ENCODE measurements at regions not wholly inside any gene's neighbourhood (a gene's known extent, or its start where the extent isn't known, plus 50 kb on each side); places are given as distances from the start of the nearest gene placed in this dataset.

- Mint-ChIP-seq H3K27ac (no peak overlapping the region), H3K9me3 (no peaks in the 10 kb centered on the region), H3K36me3 (no peaks in the 10 kb centered on the region), H3K27me3 (no peaks in the 10 kb centered on the region), H3K4me3 (no peak overlapping the region), H3K4me1 (peaks cover 27% of the 10 kb centered on the region)
- no peak for DNase-seq
- CTCF ChIA-PET, result no interaction called here
Observed at GRCh38 chr13:39893808-39894207, 238.3 kb downstream of the COG6 start.

DNA sequence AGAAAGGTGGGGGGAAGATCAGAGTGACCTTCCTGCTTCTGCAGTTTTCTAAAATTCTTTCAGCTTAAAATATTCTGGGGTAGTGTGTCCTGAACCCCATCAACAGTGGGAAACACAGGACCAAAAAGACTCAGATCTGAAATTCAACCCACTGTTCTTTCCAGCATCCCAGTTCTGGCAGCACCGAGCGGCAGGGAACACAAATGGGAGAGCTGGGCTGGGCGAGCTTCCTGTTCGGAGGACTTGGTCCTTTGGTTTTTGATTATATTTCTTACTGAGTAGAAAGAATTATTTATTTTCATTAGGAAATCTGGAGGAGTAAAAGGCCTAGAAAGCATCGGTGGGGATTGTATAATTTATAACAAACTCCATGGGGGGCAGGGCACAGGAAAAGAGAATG lies 239.1 kb downstream of the COG6 start:
- DNase-seq, result no peak
- Mint-ChIP-seq H3K36me3 (no peaks in the 10 kb centered on the region), H3K27me3 (no peaks in the 10 kb centered on the region), H3K4me3 (no peak overlapping the region), H3K4me1 (peaks cover 27% of the 10 kb centered on the region), H3K27ac (no peak overlapping the region), H3K9me3 (no peaks in the 10 kb centered on the region)
- CTCF ChIA-PET, result interaction anchor here (1.1 kb wide), 1 partner anchor 16 kb away, joined by 3 read pairs; no protein-coding TSS in a partner anchor

DNA sequence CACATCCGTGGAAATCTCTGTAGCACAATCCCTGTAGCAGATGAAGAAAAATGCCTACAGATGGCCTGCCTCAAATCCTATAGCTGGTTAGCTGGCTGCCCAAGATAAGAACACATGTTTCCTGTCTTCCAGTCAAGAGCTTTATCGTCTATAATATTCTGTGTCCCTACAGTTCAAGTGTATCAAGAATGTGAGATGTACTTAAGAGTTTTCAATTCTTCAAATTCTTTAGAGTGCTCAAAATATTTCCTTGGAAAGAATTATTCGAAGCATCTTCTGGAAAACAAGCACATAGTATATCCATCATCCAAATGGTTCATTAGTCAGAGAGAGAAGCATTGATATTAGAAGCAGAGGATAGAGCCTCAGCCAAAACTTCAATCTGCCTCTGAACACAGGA lies 239.8 kb downstream of the COG6 start:
- Mint-ChIP-seq H3K27ac (no peak overlapping the region), H3K4me1 (peaks cover 27% of the 10 kb centered on the region), H3K36me3 (no peaks in the 10 kb centered on the region)

GRCh38 chr13:39897636-39898035 lies 242.2 kb downstream of the COG6 start:
- H3K27me3 Mint-ChIP-seq, result peaks cover 5% of the 10 kb centered on the region
- DNase-seq, result no peak
- CTCF ChIA-PET, result no interaction called here

More for the DNA sequence above, 239.8 kb downstream of the COG6 start:
- no peak for DNase-seq
- Mint-ChIP-seq H3K9me3 (no peaks in the 10 kb centered on the region), H3K27me3 (no peaks in the 10 kb centered on the region), H3K4me3 (no peak overlapping the region)
- CTCF ChIA-PET, result interaction anchor here (1.1 kb wide), 1 partner anchor 16 kb away, joined by 3 read pairs; no protein-coding TSS in a partner anchor

GRCh38 chr13:39900106-39900750 lies 244.8 kb downstream of the COG6 start:
- CTCF ChIA-PET, result interaction anchor here (0.6 kb wide), 1 partner anchor 878 kb away, joined by 3 read pairs; no protein-coding TSS in a partner anchor
- no peaks in the 10 kb centered on the region for H3K36me3 Mint-ChIP-seq
- H3K9me3 Mint-ChIP-seq, result no peaks in the 10 kb centered on the region
- H3K4me3 Mint-ChIP-seq, result no peak overlapping the region
- DNase-seq, result no peak
- no peak overlapping the region for H3K27ac Mint-ChIP-seq
- H3K4me1 Mint-ChIP-seq, result no peaks in the 10 kb centered on the region
- peaks cover 5% of the 10 kb centered on the region for H3K27me3 Mint-ChIP-seq

More at GRCh38 chr13:39897636-39898035, 242.2 kb downstream of the COG6 start:
- no peak overlapping the region for H3K27ac Mint-ChIP-seq
- H3K4me3 Mint-ChIP-seq, result no peak overlapping the region
- H3K4me1 Mint-ChIP-seq, result peaks cover 12% of the 10 kb centered on the region
- no peaks in the 10 kb centered on the region for H3K36me3 Mint-ChIP-seq
- H3K9me3 Mint-ChIP-seq, result no peaks in the 10 kb centered on the region

- CTCF ChIA-PET, result no interaction called here
- Mint-ChIP-seq H3K36me3 (no peaks in the 10 kb centered on the region), H3K4me3 (no peak overlapping the region), H3K4me1 (no peaks in the 10 kb centered on the region), H3K9me3 (no peaks in the 10 kb centered on the region), H3K27me3 (peaks cover 8% of the 10 kb centered on the region), H3K27ac (no peak overlapping the region)
- no peak for DNase-seq
Observed at GRCh38 chr13:39904959-39905358, 249.5 kb downstream of the COG6 start.

DNA sequence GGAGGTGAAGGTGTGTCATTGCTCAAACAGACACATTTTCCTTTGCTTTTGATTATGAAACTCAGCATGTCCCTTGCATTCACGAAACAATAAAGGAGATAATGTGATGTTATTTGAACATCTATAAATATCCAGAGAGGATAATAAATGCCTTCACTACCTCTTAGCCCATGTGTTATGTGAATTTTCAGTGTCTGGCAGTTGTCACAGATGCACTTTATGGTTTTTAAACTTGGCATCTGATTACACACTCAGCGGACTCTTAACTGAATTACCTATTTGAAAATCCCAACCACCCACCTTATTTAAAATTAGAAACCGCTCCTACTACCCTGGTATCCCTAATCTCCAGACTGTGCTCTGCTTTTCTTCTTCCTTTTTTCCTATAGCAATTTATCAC lies 254.2 kb downstream of the COG6 start:
- Mint-ChIP-seq H3K27me3 (peaks cover 13% of the 10 kb centered on the region), H3K27ac (no peak overlapping the region), H3K4me1 (no peaks in the 10 kb centered on the region), H3K36me3 (no peaks in the 10 kb centered on the region), H3K9me3 (no peaks in the 10 kb centered on the region), H3K4me3 (no peak overlapping the region)
- DNase-seq, result no peak
- CTCF ChIA-PET, result no interaction called here

DNA sequence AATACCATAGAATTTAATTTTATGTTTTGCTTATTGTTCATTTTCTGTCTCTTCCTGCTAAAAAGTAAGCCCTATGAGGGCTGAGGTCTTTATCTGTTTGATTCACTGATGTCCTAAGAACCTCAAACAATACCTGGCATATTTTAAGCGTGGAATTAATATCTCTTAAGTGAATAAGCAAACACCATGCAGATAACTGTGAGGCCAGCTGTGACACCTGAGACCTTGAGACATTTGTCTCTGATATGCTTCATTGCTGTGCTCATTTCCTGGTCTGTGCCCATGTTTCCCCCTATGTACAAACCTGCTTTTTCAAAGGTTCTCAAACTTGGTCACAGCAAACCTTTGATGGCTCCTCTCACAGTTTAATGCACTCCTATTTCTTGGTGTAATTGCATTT lies 254.6 kb downstream of the COG6 start:
- Mint-ChIP-seq H3K4me1 (no peaks in the 10 kb centered on the region), H3K9me3 (no peaks in the 10 kb centered on the region), H3K27me3 (peaks cover 13% of the 10 kb centered on the region), H3K4me3 (no peak overlapping the region), H3K36me3 (no peaks in the 10 kb centered on the region), H3K27ac (no peak overlapping the region)
- DNase-seq, result no peak
- CTCF ChIA-PET, result no interaction called here

GRCh38 chr13:39910833-39911232 lies 255.4 kb downstream of the COG6 start:
- Mint-ChIP-seq H3K4me3 (no peak overlapping the region), H3K36me3 (no peaks in the 10 kb centered on the region), H3K27me3 (peaks cover 13% of the 10 kb centered on the region), H3K27ac (no peak overlapping the region), H3K4me1 (no peaks in the 10 kb centered on the region), H3K9me3 (no peaks in the 10 kb centered on the region)
- DNase-seq, result no peak
- CTCF ChIA-PET, result interaction anchor here (0.8 kb wide), 1 partner anchor 16 kb away, joined by 3 read pairs; no protein-coding TSS in a partner anchor

DNA sequence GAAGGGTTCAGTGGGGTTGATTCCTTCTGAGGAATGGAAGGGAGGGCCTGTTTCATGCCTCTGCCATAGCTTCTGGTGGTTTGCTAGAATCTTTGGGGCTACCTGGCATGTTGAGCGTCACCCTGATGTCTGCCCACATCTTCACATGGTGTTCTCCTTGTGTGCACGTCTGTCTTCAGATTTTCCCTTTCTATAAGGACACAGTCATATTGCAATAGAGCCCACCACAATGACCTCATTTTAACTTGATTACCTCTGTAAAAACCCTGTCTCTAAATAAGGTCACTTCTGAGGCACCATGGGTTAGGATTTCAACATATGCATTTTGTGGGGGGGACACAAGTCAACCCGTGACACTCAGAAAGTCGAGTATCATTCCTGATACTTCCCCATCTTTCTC lies 257.9 kb downstream of the COG6 start:
- DNase-seq, result no peak
- CTCF ChIA-PET, result no interaction called here
- Mint-ChIP-seq H3K4me3 (no peak overlapping the region), H3K4me1 (no peaks in the 10 kb centered on the region), H3K27me3 (peaks cover 12% of the 10 kb centered on the region), H3K27ac (no peak overlapping the region), H3K9me3 (no peaks in the 10 kb centered on the region), H3K36me3 (no peaks in the 10 kb centered on the region)

GRCh38 chr13:39913928-39914327 lies 258.5 kb downstream of the COG6 start:
- Mint-ChIP-seq H3K27ac (no peak overlapping the region), H3K4me1 (no peaks in the 10 kb centered on the region), H3K4me3 (no peak overlapping the region), H3K36me3 (no peaks in the 10 kb centered on the region), H3K27me3 (peaks cover 9% of the 10 kb centered on the region), H3K9me3 (no peaks in the 10 kb centered on the region)
- DNase-seq, result no peak
- CTCF ChIA-PET, result no interaction called here

GRCh38 chr13:39915418-39915817 lies 260.0 kb downstream of the COG6 start:
- Mint-ChIP-seq H3K4me3 (no peak overlapping the region), H3K27ac (no peak overlapping the region), H3K9me3 (no peaks in the 10 kb centered on the region), H3K36me3 (no peaks in the 10 kb centered on the region), H3K4me1 (no peaks in the 10 kb centered on the region), H3K27me3 (peaks cover 9% of the 10 kb centered on the region)
- CTCF ChIA-PET, result no interaction called here
- no peak for DNase-seq

- H3K4me3 Mint-ChIP-seq, result no peak overlapping the region
- no peak overlapping the region for H3K27ac Mint-ChIP-seq
- CTCF ChIA-PET, result interaction anchor here (1.4 kb wide), 1 partner anchor 26 kb away, joined by 5 read pairs; no protein-coding TSS in a partner anchor
- H3K27me3 Mint-ChIP-seq, result peaks cover 9% of the 10 kb centered on the region
- DNase-seq, result no peak
- H3K9me3 Mint-ChIP-seq, result no peaks in the 10 kb centered on the region
- no peaks in the 10 kb centered on the region for H3K4me1 Mint-ChIP-seq
- no peaks in the 10 kb centered on the region for H3K36me3 Mint-ChIP-seq
Observed at GRCh38 chr13:39916330-39916729, 260.9 kb downstream of the COG6 start.

DNA sequence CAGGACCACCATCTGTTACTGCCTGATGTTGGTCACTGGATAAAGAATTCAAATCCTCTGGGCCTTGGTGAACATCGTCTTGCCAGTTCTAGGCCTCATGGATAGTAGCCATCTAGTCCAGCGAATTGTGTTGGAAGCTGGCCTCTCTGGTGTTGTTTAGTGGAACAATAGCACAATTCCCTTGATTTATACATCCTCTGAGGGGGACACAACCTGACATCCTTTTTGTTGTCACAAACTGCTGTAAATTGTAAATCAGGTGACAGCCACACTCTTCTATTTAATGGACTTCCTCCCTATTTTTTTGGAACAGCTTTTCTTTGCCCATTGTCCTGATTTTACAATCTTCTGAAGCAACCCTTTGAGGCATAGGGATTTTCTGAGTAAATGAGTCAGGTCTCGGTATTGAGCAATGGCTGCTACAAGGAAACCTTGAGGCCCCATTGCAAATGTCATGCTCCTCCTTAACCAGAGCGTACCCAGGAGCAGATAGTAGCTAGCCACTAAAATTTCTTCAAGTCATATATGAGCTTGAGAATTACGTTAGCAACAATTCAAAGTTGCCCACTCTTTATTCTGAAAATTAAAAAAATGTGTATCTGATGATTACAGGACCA lies 263.3 kb downstream of the COG6 start:
- peaks cover 3% of the 10 kb centered on the region for H3K27me3 Mint-ChIP-seq
- DNase-seq, result no peak
- no peaks in the 10 kb centered on the region for H3K4me1 Mint-ChIP-seq
- peaks cover 6% of the 10 kb centered on the region for H3K9me3 Mint-ChIP-seq
- no peaks in the 10 kb centered on the region for H3K36me3 Mint-ChIP-seq
- no peak overlapping the region for H3K27ac Mint-ChIP-seq
- no peak overlapping the region for H3K4me3 Mint-ChIP-seq
- CTCF ChIA-PET, result no interaction called here

DNA sequence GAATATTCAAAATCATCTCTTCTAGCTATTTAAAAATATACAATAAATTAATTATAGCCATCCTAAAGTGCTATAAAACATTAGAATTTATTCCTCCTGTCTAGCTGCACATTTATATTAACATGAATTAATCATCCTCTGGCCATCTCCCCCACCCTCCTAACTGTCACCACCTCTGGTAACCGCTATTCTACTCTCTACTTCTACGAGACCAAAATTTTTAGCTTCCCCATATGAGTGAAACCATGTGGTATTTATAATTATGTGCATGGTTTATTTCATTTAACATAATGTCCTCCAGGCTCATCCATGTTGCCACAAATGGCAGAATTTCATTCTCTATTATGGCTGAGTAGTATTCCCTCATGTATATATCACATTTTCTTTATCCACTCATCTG lies 265.2 kb downstream of the COG6 start:
- H3K36me3 Mint-ChIP-seq, result no peaks in the 10 kb centered on the region
- DNase-seq, result no peak
- no peak overlapping the region for H3K27ac Mint-ChIP-seq
- CTCF ChIA-PET, result no interaction called here
- no peaks in the 10 kb centered on the region for H3K4me1 Mint-ChIP-seq
- peaks cover 9% of the 10 kb centered on the region for H3K9me3 Mint-ChIP-seq
- no peak overlapping the region for H3K4me3 Mint-ChIP-seq
- no peaks in the 10 kb centered on the region for H3K27me3 Mint-ChIP-seq
